Chondrocyte (in vitro differentiated cells): ENCODE measurements at regions not wholly inside any gene's neighbourhood (a gene's known extent, or its start where the extent isn't known, plus 50 kb on each side); places are given as distances from the start of the nearest gene placed in this dataset.

Experiments
- DNase-seq: peaks from one replicate; pipeline ENCODE4 v3.0.0; 2021; ENCODE audit warnings: mixed read lengths, low spot score
- H3K27ac Mint-ChIP-seq: one replicate; pipeline ENCODE4 v1.8.0; 2021; ENCODE audit warnings: mild to moderate bottlenecking, moderate library complexity, mixed read lengths; ENCODE audit not compliant: unreplicated experiment
- H3K27me3 Mint-ChIP-seq: 2 replicates; pipeline ENCODE4 v1.8.0; 2021; ENCODE audit warnings: low read depth, mixed read lengths
- H3K36me3 Mint-ChIP-seq: 2 replicates; pipeline ENCODE4 v1.8.0; 2021; ENCODE audit warnings: low read depth, mixed read lengths
- H3K4me1 Mint-ChIP-seq: 2 replicates; pipeline ENCODE4 v1.8.0; 2021; ENCODE audit warnings: low read depth, mild to moderate bottlenecking, mixed read lengths
- H3K4me3 Mint-ChIP-seq: one replicate; pipeline ENCODE4 v1.8.0; 2021; ENCODE audit warnings: mild to moderate bottlenecking, moderate library complexity, mixed read lengths; ENCODE audit not compliant: unreplicated experiment
- H3K9me3 Mint-ChIP-seq: 2 replicates; pipeline ENCODE4 v1.8.0; 2021; ENCODE audit warnings: low read depth, mixed read lengths
- CTCF ChIP-seq: fragments of 200-600 bp; sonication (generic); IDR thresholded peaks from 2 replicates; pipeline ENCODE4 v1.5.0; 2021; ENCODE audit warnings: antibody characterized with exemption, mild to moderate bottlenecking, moderate library complexity

DNA sequence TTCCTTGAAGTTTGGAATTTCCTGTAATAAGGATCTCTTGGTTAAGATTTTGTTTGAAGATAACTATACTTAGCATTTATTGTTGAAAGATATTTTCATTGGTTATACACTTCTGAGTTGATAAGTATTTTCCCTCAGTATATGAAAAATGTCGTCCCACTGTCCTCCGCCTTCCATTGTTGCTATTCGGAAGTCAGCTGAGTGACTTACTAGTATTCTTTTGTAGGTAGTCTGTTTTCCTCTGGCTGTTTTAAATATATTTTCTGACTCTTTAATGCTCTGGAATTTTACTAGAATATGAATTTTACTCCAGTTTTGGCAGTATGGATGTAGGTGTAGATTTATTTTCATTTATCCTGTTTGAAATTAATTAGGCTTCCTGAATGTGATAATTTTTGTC is 498.7 kb upstream of the NFIA start:
- peaks cover 23% of the 10 kb centered on the region for H3K9me3 Mint-ChIP-seq
- H3K4me1 Mint-ChIP-seq: peaks cover 8% of the 10 kb centered on the region
- no peak overlapping the region for H3K4me3 Mint-ChIP-seq
- no peak for DNase-seq
- no peak for TF ChIP-seq CTCF
- H3K27me3 Mint-ChIP-seq: no peaks in the 10 kb centered on the region
- peaks cover 11% of the 10 kb centered on the region for H3K36me3 Mint-ChIP-seq
- no peak overlapping the region for H3K27ac Mint-ChIP-seq

DNA sequence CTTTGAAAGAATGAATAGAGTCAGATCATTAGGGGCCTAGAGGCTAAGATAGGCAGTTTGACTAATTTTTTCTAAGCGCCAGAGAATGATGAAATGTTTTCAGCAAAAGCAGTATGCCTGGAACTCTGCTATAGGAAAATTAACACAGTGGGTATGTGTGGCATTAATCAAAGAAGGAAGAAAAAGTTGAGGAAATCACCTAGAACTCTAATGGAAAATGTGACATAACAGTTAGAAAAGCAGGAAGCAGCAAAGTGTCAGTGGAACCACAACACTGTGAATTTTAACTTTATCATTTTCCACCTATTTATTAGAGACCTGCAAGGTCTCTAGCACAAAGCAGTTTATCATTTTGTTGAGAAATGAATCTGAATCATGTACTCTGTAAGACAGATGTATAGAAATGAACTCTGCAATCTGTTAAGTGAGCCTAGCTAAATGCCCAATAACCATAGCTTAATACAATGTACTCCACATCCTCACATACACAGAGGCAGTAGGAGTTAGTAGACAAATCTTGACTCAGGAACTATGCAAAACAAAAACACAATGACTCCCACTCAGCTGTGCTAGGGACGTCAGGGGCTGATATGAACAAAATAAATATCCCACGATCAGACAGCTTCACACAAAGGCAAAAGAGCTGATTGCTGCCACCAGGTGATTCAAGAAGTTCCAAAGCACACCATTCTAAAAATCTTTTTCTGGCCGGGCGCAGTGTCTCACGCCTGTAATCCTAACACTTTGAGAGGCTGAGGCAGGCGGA is 500.7 kb upstream of the NFIA start:
- Mint-ChIP-seq H3K4me3 (no peak overlapping the region), H3K9me3 (peaks cover 23% of the 10 kb centered on the region), H3K27me3 (no peaks in the 10 kb centered on the region), H3K4me1 (peaks cover 10% of the 10 kb centered on the region), H3K36me3 (peaks cover 11% of the 10 kb centered on the region), H3K27ac (no peak overlapping the region)
- no peak for TF ChIP-seq CTCF
- no peak for DNase-seq

GRCh38 chr1:60577029-60577428 is 503.5 kb upstream of the C1orf87 start:
- DNase-seq: no peak
- Mint-ChIP-seq H3K4me3 (no peak overlapping the region), H3K27ac (no peak overlapping the region), H3K4me1 (peaks cover 49% of the 10 kb centered on the region), H3K9me3 (peaks cover 2% of the 10 kb centered on the region), H3K36me3 (no peaks in the 10 kb centered on the region), H3K27me3 (no peaks in the 10 kb centered on the region)
- TF ChIP-seq CTCF: no peak

DNA sequence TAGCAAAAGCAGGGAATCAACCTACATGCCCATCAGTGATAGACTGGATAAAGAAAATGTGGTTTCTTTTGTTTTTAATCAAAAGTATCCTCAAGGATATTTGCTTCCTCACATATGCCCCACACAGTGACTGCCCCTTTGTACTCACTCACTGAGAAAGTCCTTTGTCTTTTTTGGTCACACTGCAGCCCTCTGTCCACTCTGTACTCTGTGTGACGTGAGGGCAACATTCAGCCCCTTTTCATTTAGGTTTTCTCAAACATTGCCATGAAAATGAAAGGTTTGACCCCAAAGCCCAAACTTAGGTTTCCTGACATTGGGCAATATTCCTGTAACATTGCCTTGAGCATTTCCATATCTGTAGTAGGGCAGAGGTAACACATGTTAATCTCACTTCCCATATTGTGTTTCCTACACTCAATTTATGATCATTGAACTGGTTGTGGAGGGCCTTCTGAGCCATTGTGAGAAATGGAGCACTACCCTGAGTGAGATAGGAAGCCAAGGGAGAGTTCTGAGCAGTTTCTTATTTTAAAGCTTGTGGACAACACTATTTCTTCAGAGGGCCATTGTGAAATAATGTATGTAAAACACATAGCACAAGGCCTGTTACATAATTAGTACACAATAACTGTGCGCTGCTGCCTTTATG is 501.9 kb upstream of the C1orf87 start:
- Mint-ChIP-seq H3K27me3 (no peaks in the 10 kb centered on the region), H3K9me3 (peaks cover 4% of the 10 kb centered on the region)
- no peak for TF ChIP-seq CTCF

DNA sequence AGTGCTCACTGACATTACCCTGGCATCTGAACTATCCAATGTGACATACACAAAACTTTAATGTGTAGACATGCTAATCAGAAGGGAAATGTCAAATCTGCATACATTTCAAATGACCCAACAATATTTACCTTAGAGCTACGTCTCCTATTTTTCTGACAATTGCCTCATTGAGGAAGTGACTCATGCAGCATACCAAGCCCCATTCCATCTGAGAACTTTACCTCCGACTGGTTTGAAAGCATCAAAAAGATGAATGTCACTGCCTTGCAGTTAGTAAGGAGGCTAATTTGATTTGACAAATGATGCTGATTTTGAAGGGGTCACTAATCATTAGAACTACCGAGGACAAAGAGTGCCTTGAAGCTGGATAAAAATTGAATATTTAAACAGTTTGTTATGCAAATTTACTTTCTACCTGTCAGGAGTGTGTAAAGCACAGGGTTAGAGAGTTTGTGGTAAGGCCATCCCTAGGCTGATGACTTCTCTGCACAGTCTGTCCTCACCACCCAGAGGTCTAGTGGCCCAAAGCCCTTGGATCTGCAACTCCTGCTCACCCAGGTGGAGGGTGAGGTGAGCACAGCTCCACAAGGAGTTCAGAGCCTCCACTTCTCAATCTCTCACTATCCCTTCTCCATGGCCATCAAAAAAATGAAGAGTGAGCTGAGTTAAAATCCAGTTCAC is 500.3 kb upstream of the C1orf87 start:
- no peak for TF ChIP-seq CTCF
- peak; percentile 33 for DNase-seq
- H3K9me3 Mint-ChIP-seq: peaks cover 6% of the 10 kb centered on the region
- H3K4me3 Mint-ChIP-seq: no peak overlapping the region
- H3K27ac Mint-ChIP-seq: peak overlapping the region; percentile 95
- H3K4me1 Mint-ChIP-seq: peaks cover 56% of the 10 kb centered on the region
- H3K27me3 Mint-ChIP-seq: no peaks in the 10 kb centered on the region
- H3K36me3 Mint-ChIP-seq: no peaks in the 10 kb centered on the region

More for the DNA sequence above, 501.9 kb upstream of the C1orf87 start:
- no peaks in the 10 kb centered on the region for H3K36me3 Mint-ChIP-seq
- DNase-seq: no peak
- H3K27ac Mint-ChIP-seq: no peak overlapping the region
- no peak overlapping the region for H3K4me3 Mint-ChIP-seq
- peaks cover 53% of the 10 kb centered on the region for H3K4me1 Mint-ChIP-seq
